GM08714 (cell line): ENCODE measurements at regions not wholly inside any gene's neighbourhood (a gene's known extent, or its start where the extent isn't known, plus 50 kb on each side); places are given as distances from the start of the nearest gene placed in this dataset.

Experiments
- H3K4me3 ChIP-seq: fragments of 200-500 bp; sonication (Bioruptor generic); 2 replicates; pipeline ENCODE4 v1.5.1; 2014; ENCODE audit warnings: mild to moderate bottlenecking, low read length, inconsistent platforms
- ZNF274 ChIP-seq: IDR thresholded peaks from 2 replicates; pipeline ENCODE4 v1.6.1; 2012; ENCODE audit warnings: mild to moderate bottlenecking, low read depth, low read length

DNA sequence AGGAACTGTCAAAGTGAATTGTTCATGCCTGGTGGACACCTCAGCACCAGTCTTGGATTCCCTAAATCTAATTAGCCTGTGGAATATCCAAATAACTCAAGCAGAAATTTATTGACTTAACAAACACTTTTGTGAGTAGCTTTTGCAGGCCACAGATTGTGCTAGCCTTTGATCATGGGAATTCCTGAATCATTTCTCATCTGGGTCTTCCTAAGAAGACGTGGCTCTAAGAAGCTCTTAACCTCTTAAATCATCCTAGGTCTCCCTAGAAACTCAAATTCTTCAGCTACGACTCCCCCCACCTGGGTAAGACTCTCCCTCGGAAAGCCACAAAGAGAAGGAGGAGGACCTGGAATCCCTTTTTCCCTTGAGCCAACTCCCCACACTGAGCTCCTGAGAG, 53.8 kb upstream of the PSEN2 start:
- no peak overlapping the region for H3K4me3 ChIP-seq
- TF ChIP-seq ZNF274 = no peak

DNA sequence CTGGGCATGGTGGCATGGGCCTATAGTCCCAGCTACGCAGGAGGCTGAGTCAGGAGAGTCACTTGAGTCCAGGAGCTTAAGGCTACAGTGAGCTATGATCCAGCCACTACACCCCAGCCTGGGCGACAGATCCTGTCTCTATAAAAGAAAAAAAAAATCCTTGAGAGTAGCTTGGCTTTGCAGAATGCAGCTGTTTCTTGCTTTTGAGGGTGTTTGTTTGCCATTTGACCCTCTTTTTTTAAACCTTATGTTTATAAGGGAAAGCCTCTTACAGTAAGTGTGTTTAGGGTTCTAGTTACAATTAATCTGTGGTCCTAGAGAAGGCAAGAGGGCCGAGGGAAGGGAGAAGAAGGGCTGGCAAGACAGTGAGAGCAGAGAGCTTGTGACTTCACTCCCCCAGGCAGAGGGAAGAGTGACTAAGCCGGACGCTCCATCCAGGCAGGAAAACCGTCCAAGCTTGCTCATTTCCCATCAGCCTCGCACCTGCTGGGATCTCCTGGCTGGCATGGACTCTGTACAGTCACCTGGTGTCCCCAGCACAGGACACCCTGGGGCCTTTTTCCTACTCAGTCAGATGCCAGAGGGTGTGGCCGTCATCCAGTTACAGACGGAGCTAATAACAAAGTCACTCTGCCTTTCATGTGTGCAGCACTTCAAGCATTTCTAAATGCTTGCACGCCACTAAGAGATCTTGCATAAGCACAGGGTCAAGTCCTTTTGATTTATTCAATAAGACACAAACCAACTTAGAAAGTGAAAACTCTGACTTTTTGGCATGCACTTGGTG, 55.5 kb upstream of the PSEN2 start:
- TF ChIP-seq ZNF274 = no peak
- no peak overlapping the region for H3K4me3 ChIP-seq

DNA sequence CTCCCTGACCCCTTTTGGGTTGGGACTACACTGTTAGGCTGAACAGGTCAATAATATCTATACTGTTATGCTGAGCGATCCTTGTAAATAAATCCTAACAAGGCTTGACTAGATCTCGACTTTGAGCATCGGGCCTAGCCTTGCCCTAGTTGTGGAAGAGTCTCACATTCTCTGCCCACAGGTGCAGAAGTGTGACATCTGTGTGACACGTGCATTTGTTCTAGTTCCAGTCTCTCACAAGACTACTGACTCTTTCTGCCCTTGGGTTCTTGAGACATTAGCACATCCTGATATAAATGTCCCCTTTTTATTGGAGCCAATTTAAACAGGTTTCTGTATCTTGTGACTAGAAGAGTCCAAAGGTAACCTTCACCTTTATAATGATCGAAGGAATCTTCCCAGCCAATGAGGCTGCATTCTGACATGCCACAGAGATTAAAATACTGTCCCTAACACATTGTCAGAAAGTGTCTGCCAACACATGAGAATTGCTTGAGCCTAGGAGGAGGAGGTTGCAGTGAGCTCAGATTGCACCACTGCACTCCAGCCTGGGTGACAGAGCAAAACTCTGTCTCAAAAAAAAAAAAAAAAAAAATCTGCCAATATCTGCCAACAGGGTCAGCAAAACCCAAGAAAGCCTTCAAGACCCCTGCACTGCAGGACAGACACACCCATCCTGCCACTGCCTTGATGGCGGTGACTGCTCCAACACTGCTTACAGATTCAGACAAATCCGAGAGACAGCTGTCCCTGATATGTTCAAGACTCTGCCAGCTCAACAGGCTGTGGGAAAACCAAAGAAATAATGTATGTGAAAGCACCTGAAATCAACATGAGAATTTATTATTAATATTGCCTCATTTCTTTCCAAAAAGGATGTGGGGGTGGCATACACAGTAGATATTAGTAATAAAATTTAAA, 56.5 kb upstream of the PSEN2 start:
- no peak for TF ChIP-seq ZNF274
- no peak overlapping the region for H3K4me3 ChIP-seq

DNA sequence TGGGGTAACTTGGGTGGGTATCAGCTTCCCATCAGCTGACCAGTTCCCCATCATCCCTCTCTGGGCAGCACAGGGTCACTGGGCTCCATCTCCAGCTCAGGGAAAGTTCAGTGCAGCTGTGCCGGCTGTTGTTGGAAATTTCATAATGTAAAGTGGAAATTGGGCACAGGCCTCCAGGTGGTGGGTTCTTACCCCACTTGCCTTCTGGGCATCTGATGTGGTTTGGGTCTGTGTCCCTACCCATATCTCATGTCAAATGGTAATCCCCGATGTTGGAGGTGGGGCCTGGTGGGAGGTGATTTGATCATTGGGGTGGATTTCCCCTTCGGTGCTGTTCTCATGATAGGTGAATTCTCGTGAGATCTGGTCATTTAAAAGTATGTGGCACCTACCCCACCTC, 59.7 kb upstream of the PSEN2 start:
- no peak for TF ChIP-seq ZNF274

DNA sequence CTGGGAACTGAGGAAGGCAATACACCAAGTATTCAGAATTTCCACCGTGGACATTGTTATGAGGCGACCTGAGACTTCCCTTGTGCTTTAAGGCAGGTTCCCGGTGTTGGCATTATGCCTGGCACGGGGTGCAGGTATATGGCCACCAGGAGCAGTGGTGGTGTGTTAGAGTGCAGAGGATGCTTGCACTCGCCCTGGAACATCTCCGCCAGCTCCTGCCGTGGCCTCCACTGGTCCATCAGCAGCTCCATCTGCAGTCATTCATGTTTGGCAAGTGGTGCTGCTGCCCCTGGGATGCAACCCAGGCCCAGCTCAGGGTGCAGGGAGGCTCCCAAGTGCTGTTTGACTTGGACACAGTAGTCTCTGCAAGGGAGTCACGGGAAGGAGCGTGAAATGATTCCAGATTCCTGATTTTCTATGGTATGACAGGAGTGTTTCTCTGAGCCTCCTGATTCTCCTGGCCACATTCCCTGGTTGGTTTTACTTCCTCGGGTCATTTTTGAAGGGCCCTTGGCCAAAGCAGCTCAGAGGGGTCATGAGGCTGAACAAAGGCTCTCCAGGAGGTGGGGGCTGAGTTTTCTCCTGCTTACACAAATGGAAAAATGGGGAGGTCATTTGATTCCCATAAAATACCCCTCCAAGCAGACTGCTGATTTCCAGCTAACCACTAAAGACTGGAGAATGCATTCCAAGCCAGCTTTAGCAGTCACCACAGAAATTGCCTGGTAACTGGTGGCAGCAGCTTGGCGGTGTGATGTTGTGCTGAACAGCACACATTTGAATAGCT, 60.4 kb upstream of the PSEN2 start:
- no peak overlapping the region for H3K4me3 ChIP-seq
- TF ChIP-seq ZNF274 = no peak

More for the DNA sequence above, 59.7 kb upstream of the PSEN2 start:
- no peak overlapping the region for H3K4me3 ChIP-seq

DNA sequence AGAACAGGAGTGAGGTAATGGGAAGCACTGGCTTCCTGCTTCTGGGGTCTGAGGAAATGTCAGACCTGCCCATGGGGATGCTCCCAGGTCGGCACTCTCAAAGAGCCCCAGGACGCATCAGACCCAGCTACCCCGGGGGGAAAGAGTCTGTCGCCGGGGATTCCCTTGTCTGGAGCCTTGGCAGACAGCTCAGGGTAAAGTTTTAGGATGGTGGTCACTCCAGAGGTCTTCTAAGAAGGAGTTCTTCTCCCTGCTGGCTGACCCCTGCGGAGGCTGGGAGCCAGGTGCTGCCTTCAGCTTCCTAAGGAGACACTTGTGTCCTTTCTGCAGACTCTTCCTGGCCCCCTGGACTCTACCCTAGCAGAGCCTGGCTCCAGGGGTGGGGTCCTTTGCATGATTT, 61.9 kb upstream of the PSEN2 start:
- no peak for TF ChIP-seq ZNF274
- no peak overlapping the region for H3K4me3 ChIP-seq

DNA sequence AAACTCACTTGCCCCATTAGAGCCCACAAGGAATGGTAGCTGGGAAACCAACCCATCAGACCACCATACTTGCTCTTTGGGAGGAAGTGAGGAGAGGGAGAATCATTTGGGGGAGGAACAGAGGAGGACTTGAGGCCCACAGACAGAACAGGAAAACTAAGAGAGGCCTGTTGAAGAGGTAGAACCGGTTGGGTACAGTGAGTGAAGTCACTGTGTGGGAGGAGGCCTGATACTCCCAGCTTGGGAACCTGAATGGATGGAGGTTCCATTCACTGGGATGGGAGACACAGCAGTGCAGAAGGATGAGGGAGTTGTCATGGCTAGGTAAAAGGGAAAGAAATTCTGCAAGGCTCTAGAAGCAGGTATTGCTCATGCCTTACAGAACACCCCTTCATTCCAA, 63.4 kb upstream of the PSEN2 start:
- TF ChIP-seq ZNF274 = no peak
- H3K4me3 ChIP-seq = no peak overlapping the region

DNA sequence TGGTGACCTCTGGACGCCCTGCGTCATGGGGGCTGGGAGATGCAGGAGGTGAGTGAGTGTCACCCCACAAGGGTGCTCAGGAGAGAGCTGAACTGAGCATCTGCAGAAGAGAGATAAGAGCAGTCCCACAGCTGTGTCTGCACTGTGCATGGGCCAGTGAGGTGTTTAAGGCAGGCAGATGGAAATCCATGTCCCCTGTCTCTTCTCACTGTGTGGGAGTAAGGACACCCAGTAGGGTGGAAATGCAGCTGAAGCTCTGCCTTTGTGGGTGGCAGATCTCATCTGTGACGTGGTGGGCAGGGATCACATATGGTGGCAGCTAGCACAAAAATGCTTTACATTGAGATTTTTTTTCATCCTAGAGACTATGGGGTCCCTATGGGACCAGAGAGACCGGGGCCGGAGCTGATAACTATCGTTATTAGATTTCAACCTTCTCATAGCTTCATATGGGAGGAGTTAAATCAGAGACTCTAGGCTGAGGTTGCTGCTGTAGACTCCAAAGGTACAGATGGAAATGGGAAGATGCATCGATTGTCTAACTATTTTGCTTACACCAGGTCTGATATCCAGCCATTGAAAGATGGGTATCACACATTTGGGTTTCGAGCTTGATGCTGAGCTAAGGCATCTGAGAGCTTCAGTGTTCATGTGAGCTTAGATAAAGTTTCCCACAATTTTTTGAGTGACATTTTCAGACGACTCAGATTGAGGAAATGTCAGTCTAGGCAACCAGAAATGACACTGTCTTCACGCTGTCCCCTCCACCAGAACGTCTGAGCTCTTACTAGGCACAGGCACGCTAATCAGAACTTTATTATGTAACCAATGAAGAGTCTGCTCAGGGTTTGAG, 65.3 kb upstream of the PSEN2 start:
- TF ChIP-seq ZNF274 = no peak
- no peak overlapping the region for H3K4me3 ChIP-seq

DNA sequence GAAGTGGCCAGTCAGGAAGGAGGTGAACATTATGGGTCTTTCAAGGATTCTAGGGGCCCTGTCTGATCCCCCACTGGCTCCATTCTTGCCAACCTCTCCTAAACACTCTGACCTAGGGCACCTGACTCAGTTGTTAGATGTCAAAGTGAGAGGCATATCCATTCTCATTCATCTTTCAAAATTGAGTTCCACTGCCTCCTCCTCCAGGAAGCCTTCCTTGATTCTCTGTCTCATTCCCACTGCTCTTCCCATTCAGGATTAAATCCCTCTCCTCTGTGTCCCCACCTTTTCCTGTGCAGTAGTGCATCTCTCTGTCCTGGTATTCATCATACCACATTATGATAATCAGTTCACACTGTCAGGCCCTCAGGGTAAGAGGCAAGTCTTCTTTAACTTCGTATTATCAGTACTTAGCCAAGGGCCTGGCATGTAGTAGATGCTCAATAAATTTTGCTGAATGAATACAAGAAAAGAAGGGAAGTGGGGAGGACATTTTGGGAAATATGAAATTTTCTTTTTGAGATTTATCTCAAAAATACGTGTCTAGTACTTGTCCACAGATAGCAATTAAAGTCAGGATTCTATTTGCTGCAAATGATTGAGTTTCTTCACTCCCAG, 61.8 kb upstream of the ITPKB start:
- H3K4me3 ChIP-seq = no peak overlapping the region
- TF ChIP-seq ZNF274 = no peak

DNA sequence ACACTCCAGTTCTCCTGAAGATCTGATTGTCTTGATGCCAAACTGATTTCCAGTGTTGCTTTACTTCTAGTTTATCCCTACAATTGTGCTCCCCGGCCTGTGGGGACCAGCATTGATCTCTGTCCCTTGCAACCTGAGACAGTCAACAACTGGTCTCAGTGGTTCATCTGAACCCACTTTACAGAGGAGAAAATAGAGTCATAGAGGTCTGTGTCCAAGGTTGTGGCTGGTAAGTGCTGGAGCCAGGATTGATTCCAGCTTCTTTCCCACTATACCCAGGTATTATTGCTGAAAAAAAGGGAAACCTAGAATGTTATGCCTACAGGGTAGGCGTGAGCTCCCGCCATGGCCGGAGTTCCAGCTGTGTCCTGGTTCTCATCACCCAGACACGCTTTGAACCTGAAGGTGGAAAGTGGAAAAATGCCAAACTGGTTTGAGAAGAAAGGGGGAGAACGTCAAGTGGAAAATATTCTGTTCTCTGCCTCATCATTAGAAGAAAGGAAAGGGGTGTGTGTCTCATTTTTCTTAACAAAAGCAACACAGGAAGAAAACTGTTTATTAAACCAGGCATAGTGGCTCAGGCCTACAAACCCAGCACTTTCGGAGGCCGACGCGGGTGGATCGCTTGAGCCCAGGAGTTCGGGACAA, 60.7 kb upstream of the ITPKB start:
- no peak overlapping the region for H3K4me3 ChIP-seq
- TF ChIP-seq ZNF274 = no peak

DNA sequence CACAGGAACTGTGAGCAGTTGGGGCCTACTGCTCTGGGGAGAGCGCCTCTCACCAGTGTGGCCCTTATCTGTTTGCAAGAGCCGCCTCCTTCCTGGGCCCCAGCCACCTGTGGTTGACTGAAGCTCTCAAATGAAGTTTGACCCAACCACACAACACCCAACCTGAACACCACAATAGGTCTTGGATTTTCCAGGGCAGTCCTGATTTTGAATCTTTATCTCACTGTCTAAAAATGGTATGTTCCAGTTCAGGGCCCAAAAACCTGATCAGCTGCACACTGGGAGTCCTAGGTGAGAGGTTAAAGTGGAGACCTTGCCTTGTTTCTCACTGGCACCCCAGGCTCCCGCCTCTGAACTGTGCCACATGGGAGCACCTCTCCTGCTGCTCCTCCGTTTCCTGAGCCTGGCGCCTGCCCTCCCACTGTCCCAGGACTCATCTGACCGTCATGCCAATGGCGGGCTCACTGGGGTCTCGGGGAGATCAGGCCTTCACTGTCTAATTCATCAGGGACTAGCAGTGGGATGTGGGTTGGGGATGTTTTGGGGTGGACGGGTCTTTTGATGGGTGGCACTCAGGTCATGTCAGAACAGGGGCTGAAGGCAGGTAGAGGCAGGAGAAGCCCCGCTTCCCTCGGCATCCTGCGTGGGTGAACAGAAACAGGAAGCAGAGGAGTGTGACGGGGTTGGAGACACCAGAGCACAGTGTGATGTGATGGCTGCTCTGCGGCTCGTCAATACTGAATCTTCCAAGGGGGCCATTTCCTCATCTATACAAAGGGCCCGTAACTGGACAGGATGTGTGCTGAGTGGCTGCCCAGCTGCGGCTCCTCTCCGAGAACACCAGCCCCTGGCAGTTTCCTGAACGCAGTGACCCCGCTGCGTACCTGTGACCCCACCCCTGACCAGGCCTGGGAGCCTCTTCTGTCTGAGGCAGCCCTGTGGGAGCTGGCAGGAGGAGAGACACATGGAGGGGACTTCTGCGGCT, 59.6 kb upstream of the ITPKB start:
- TF ChIP-seq ZNF274 = no peak
- H3K4me3 ChIP-seq = no peak overlapping the region
